ENCODE measurements at regions not wholly inside any gene's neighbourhood (a gene's known extent, or its start where the extent isn't known, plus 50 kb on each side); places are given as distances from the start of the nearest gene placed in this dataset.

- TF ChIP-seq EZH2 (IDR thresholded peaks at IDR 0.05; ENCODE audit: insufficient read depth, poor library complexity, severe bottlenecking) (no peak), EZH2phosphoT487 (IDR thresholded peaks at IDR 0.05; ENCODE audit: insufficient read depth, low read depth) (no peak)
Observed at GRCh38 chr14:98412431-98412830, 859.6 kb downstream of the BCL11B start.

All from GM23248 (cell line).